Activated CD4-positive, alpha-beta T cell treated with anti-CD3 and anti-CD28 coated beads, Interleukin-2, Interleukin-4, amounts not matched to agents 100 ng/mL and 50 ng/mL, durations not matched to agents 16 hours and 8 hours (primary cell): ENCODE measurements at regions not wholly inside any gene's neighbourhood (a gene's known extent, or its start where the extent isn't known, plus 50 kb on each side); places are given as distances from the start of the nearest gene placed in this dataset.
"Not testable (repeated sequence)": the region's sequence is repeated elsewhere in the genome, so short reads cannot be mapped to it uniquely, and the experiment has no call there.

Experiments
- DNase-seq: peaks from one replicate; pipeline ENCODE4 v3.0.0-alpha.2; 2020; ENCODE audit warnings: low spot score

- DNase-seq = peak; percentile 41
These were observed 82.9 kb downstream of the LAS1L start for GRCh38 chrX:65451663-65452062.

- no peak for DNase-seq
These were observed 114.4 kb downstream of the LAS1L start for GRCh38 chrX:65420154-65420553.

GRCh38 chrX:65407662-65408061 lies 126.9 kb downstream of the LAS1L start:
- not testable (repeated sequence) for DNase-seq

- DNase-seq = peak; percentile 2
These were observed 127.4 kb downstream of the LAS1L start for GRCh38 chrX:65407157-65407626.

GRCh38 chrX:65406532-65406931 lies 128.1 kb downstream of the LAS1L start:
- peak; percentile 12 for DNase-seq

- DNase-seq = no peak
These were observed 142.3 kb downstream of the LAS1L start for GRCh38 chrX:65392284-65392683.

GRCh38 chrX:65389120-65389519 lies 145.5 kb downstream of the LAS1L start:
- not testable (repeated sequence) for DNase-seq
